OCI-LY7 (cell line): ENCODE measurements at regions not wholly inside any gene's neighbourhood (a gene's known extent, or its start where the extent isn't known, plus 50 kb on each side); places are given as distances from the start of the nearest gene placed in this dataset.
A peak's percentile ranks its signal among the peaks of the same experiment; 100 is the strongest.

Experiments used
- BruUV-seq: library from RNA; stranded (reverse); fragments of 400-500 nt; replicated peaks from 2 replicates; lab custom pipeline; 2021; lab: Mats Ljungman, UMichigan
- CTCF ChIA-PET: fragments of 300-600 bp; sonication (Branson Sonifier 250); formaldehyde crosslinking; loops from one replicate; lab custom pipeline; 2022; ENCODE audit warnings: antibody characterized with exemption; ENCODE audit not compliant: unreplicated experiment; lab: Charles Lee
- POLR2A ChIA-PET: fragments of 300-600 bp; sonication (Branson Sonifier 250); formaldehyde crosslinking; loops from one replicate; lab custom pipeline; 2022; ENCODE audit warnings: antibody characterized with exemption; lab: Charles Lee
- DNase-seq: peaks from one replicate; pipeline ENCODE4 v3.0.0-alpha.2; 2015; ENCODE audit warnings: low spot score
- H2AFZ ChIP-seq: fragments of 200-600 bp; sonication (generic), shearing (Covaris generic); 2 replicates; pipeline ENCODE4 v1.6.1; 2014; ENCODE audit warnings: mild to moderate bottlenecking, antibody characterized with exemption, low read length, moderate library complexity
- H3K27ac ChIP-seq: fragments of 200-600 bp; sonication (generic); 2 replicates; pipeline ENCODE4 v1.5.1; 2014; ENCODE audit warnings: mixed run types, low read depth, mild to moderate bottlenecking, moderate library complexity, low read length, inconsistent platforms; ENCODE audit not compliant: poor library complexity, severe bottlenecking
- H3K36me3 ChIP-seq: fragments of 200-600 bp; sonication (generic); 2 replicates; pipeline ENCODE4 v1.6.1; 2014; ENCODE audit warnings: mild to moderate bottlenecking, antibody characterized with exemption, low read length, moderate library complexity, mixed read lengths; ENCODE audit not compliant: insufficient read depth
- H3K4me1 ChIP-seq: fragments of 200-600 bp; sonication (generic); 2 replicates; pipeline ENCODE4 v1.5.1; 2014; ENCODE audit warnings: mild to moderate bottlenecking, low read length; ENCODE audit not compliant: insufficient read depth, poor library complexity, severe bottlenecking
- H3K4me2 ChIP-seq: fragments of 200-600 bp; sonication (generic); 2 replicates; pipeline ENCODE4 v1.6.1; 2014; ENCODE audit warnings: mild to moderate bottlenecking, low read length
- H3K4me3 ChIP-seq: fragments of 200-600 bp; sonication (generic); 2 replicates; pipeline ENCODE4 v1.5.1; 2014; ENCODE audit warnings: mild to moderate bottlenecking, low read depth, low read length; ENCODE audit not compliant: poor library complexity, severe bottlenecking
- H3K79me2 ChIP-seq: fragments of 200-600 bp; sonication (generic); 2 replicates; pipeline ENCODE4 v1.6.1; 2016; ENCODE audit warnings: low read depth, mild to moderate bottlenecking, low read length, moderate library complexity, mixed read lengths; ENCODE audit not compliant: insufficient read depth
- H3K9me2 ChIP-seq: fragments of 200-600 bp; sonication (generic); 2 replicates; pipeline ENCODE4 v1.6.1; 2016; ENCODE audit warnings: mild to moderate bottlenecking, low read length, mixed read lengths; ENCODE audit not compliant: insufficient read depth
- H3K9me3 ChIP-seq: fragments of 200-600 bp; sonication (generic); 2 replicates; pipeline ENCODE4 v1.6.1; 2014; ENCODE audit warnings: mild to moderate bottlenecking, mixed run types, low read length, mixed read lengths
- H4K20me1 ChIP-seq: fragments of 200-600 bp; sonication (generic); 2 replicates; pipeline ENCODE4 v1.6.1; 2014; ENCODE audit warnings: mild to moderate bottlenecking, antibody characterized with exemption, low read length, moderate library complexity, mixed read lengths; ENCODE audit not compliant: insufficient read depth
- EZH2phosphoT487 ChIP-seq: fragments of 200-600 bp; sonication (generic); IDR thresholded peaks from 2 replicates; pipeline ENCODE4 v1.6.1; 2018; ENCODE audit warnings: low read depth, borderline replicate concordance, mild to moderate bottlenecking, mixed run types, antibody characterized with exemption, low read length, moderate library complexity, mixed read lengths
- intact Hi-C: fragments of 100-400 bp; cut with micrococcal nuclease; formaldehyde crosslinking; loops from one replicate; pipeline ENCODE4 v1.10.0; 2022; ENCODE audit not compliant: unreplicated experiment
- TF ChIP-seq, protein P1 (sequence below): fragments of 200-600 bp; sonication (generic); conservative IDR thresholded peaks from 2 replicates; pipeline ENCODE4 v1.5.1; 2014; ENCODE audit warnings: mild to moderate bottlenecking, antibody characterized with exemption, low read length, moderate library complexity, mixed read lengths

DNA sequence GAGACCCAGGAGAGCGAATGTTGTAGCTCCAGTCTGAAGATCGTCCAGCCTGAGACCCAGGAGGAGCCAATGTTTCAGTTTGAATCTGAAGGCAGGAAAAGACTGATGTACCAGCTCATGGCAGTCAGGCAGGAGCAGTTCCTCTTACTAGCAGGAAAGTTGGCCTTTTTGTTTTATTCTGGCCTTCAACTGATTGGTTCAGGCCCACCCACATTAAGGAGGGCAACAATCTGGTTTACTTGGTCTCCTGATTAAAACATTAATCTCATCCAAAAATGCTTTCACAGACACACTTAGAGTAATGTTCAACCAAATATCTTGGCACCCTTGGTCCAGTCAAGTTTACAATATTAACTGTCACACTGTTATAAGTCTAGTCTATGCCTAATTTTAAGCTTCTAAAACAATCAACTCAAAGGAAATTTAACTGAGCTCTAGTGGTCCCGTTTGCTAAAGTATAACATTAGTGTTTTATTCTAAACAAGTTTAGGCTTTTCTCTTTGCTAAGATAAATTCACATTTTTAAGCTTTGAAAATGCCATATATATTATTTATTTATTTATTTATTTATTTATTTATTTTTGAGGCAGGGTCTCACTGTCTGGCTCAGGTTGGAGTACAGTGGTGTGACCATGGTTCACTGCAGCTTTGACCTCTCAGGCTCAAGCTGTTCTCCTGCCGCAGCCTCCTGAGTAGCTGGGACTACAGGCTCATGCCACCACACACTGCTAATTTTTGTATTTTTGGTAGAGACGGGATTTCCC is 275.5 kb upstream of the SLC35B3 start:
- Histone ChIP-seq H3K4me2 (no peak overlapping the region), H3K79me2 (no peaks in the 10 kb centered on the region), H3K9me3 (no peaks in the 10 kb centered on the region), H2AFZ (no peak overlapping the region), H3K9me2 (no peaks in the 10 kb centered on the region), H3K4me1 (no peaks in the 10 kb centered on the region), H3K27ac (no peak overlapping the region), H4K20me1 (no peaks in the 10 kb centered on the region), H3K4me3 (no peak overlapping the region), H3K36me3 (no peaks in the 10 kb centered on the region)
- no TSS peak for BruUV-seq
- ChIA-PET CTCF (no interaction called here), POLR2A (no interaction called here)
- no peak for TF ChIP-seq EZH2phosphoT487
- TF ChIP-seq, protein P1, sequence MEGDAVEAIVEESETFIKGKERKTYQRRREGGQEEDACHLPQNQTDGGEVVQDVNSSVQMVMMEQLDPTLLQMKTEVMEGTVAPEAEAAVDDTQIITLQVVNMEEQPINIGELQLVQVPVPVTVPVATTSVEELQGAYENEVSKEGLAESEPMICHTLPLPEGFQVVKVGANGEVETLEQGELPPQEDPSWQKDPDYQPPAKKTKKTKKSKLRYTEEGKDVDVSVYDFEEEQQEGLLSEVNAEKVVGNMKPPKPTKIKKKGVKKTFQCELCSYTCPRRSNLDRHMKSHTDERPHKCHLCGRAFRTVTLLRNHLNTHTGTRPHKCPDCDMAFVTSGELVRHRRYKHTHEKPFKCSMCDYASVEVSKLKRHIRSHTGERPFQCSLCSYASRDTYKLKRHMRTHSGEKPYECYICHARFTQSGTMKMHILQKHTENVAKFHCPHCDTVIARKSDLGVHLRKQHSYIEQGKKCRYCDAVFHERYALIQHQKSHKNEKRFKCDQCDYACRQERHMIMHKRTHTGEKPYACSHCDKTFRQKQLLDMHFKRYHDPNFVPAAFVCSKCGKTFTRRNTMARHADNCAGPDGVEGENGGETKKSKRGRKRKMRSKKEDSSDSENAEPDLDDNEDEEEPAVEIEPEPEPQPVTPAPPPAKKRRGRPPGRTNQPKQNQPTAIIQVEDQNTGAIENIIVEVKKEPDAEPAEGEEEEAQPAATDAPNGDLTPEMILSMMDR: no peak
- DNase-seq: no peak
- intact Hi-C loops: no loop called here

DNA sequence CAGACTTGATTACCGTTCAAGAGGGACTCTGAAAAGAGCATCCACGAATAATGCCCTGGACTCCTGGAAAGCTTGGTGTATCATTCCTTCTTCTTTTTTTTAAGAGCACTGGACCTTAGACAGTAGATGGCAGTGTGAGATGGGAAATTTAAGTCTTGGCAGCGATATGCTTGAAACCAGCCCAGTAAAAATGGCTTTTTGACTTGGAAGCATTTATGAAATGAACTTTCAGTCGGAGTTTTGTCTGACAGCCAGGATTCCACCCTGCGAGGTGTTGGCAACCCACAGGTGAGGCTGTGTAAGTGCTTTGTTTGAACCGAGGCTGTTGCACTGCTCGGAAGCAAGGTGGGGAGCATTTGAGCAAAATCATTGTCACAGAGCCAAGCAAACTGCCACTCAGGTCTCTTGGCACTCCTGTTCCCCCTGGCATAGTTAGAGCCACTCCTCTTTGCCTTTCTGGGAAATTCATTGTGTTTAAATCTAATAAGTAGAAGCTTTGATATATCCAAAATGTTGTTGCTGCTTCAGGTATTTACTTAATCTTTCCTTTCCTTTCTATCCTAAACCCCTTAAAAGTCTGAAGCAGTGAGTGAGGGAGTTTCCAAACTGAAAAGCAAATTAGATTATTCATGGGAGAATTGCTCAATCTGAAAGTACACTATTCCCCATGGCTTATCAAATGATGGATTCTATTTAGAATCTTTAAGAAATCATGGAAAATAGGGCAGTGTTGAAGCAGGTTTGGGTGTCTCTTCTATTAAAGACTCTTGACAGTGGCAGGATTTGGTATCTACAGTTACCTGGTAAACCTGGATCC is 272.8 kb upstream of the SLC35B3 start:
- Histone ChIP-seq H3K9me2 (no peaks in the 10 kb centered on the region), H3K4me2 (no peak overlapping the region), H3K9me3 (no peaks in the 10 kb centered on the region), H3K36me3 (no peaks in the 10 kb centered on the region), H3K4me3 (no peak overlapping the region), H4K20me1 (no peaks in the 10 kb centered on the region), H2AFZ (no peak overlapping the region), H3K4me1 (no peaks in the 10 kb centered on the region), H3K79me2 (no peaks in the 10 kb centered on the region), H3K27ac (no peak overlapping the region)
- BruUV-seq: no TSS peak
- CTCF ChIA-PET: no interaction called here
- TF ChIP-seq EZH2phosphoT487: no peak
- TF ChIP-seq, protein P1: peak; percentile 44
- POLR2A ChIA-PET: no interaction called here
- peak; percentile 0 for DNase-seq
- intact Hi-C loops: no loop called here
